ENCODE measurements at regions not wholly inside any gene's neighbourhood (a gene's known extent, or its start where the extent isn't known, plus 50 kb on each side); places are given as distances from the start of the nearest gene placed in this dataset.
A peak's percentile ranks its signal among the peaks of the same experiment; 100 is the strongest.
"Not testable (repeated sequence)": the region's sequence is repeated elsewhere in the genome, so short reads cannot be mapped to it uniquely, and the experiment has no call there.

DNA sequence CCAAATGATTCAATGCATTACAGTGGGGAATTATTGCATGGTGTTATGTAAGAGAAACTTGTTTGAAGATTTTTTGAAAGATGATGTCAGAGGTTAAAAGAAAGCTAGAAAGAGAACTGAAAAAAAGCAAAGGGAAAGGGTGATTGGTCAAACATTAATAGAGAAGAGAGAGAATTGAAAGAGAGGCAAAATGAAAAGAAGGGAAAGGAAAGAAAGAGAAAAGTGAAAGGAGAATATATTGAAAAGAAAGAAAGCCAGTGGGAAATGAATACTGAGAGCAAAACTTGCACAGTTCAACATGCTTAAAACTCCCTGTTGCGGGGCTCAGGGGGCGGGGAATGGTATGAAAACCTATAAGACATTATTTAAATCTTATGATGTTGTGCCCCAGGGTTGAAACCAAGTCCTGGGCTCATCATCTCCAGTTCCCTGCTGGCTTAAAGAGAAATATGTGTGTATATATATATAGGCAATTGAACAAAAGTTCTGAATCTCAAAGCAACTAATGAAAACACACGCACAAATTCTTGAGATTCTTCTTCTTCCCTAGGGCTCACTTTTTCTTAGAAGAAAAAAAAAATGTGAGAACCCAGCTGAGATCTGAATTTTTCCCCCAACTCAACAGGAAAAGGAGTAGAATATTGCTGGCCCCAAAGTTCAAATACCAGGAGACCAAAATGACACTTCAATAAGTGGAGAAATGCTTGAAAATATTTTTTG, 2045.9 kb upstream of the CELF4 start:
- DNase-seq (ENCODE audit: low read depth): peak; percentile 31

DNA sequence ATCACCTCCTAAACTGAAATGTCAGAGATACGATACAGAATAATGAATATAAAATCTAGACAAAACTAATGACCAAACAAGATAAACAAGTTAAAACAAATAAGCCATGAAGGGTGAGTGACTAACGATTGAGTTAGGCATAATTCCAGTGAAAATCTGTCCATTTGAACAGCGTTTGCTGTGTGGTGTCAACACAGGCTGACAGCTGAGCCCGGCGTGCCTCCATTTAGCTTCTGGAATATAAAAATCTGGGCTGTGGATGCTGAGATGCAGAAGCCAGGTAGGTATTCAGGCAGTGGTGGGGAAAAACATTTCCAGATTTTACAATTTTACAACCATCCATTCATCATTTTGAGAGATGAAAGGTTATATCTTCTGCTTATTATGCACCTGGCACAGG, 2041.4 kb upstream of the CELF4 start:
- no peak for DNase-seq (ENCODE audit: low read depth)

DNA sequence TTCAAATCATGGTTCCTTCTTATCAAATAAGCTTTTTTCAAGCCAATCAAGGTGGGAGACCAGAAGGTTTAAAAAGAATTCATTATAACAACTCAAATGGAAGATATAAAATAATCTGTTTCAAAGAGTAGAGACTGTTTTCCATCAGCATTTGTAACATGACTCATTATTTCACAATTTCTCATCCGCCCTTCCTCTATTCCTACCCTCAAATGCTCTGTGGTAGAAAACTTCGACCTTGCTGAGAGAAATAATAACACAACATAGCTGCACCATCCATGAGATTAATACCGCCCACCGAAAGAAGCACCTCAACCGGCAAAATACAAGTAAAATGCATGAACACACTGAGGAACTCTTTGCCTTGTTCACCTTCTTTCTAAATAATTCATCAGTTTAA, 2039.2 kb upstream of the CELF4 start:
- peak; percentile 34 for DNase-seq (ENCODE audit: low read depth)

DNA sequence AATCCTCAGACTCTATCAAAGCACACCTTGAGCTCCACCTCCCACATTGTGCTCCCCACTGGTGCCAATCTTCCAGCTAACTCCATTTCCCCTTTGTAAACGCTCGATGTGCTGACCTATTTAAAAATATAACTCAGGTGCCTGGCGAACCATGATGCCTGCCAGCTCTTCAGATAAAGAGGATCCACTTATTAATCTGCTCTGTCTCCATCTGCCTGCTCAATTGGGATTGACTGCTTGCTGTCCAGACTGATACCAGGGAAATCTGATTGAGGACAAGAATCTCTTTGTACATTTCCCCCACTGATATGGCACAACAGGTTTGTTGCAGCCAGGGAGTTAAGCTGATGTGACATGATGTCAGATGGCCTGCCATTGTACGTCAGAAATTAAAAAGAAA, 2036.5 kb upstream of the CELF4 start:
- no peak for DNase-seq (ENCODE audit: low read depth)

DNA sequence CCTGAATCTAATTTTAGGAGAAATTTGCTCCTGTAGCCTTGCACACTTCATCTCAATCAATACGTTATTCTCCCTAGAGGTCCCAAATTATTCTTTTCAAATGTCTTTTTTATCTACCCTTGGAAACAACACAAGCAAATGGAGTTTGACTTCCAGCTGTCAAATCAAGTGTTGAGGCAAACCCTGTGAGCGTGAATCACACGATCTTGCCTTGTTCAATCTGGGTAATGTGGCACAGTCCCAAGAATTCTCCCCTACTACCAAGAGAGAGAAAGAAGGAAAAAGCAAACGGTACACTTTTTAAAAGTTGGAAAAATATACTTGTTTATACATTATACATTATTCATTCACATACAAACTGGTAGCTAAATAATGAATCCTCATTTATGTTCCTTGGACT, 2035.3 kb upstream of the CELF4 start:
- DNase-seq (ENCODE audit: low read depth): no peak

DNA sequence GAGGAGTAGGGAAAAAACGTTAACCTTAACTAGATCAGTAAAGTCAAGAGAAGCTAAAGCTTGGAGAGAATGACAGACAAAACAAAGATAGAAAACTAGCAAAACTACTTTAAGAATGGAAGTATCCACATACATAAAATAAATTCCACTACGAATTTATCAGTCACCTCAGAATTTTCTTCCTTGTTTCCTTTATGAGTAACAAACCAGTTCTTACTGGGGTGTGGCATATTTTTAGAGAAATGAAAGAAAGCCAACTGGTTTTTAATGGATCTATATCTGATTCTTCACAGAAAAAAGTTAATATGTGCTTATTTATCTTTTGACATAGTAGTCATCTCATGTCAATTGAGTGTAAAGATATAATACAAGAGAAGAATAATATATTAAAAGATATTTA, 2033.7 kb upstream of the CELF4 start:
- no peak for DNase-seq (ENCODE audit: low read depth)

DNA sequence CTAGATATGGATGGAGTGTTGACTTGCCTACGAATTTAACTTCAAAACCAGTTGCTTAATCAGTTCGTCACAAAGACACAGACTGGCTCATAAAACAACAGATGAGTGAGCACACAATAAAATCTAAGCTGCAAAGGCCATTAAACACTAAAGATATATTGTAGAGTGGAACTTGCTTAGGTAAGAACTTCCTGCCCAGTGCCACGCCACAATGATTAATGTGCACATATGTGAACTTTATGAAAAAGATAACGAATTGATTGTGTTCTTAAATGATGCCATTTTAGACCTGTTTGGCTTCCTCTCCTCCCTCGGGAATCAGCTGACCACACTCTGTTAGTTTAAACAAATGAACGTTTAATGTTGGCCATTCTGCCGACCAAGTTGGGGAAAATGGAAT, 2031.3 kb upstream of the CELF4 start:
- DNase-seq (ENCODE audit: low read depth): peak; percentile 6

DNA sequence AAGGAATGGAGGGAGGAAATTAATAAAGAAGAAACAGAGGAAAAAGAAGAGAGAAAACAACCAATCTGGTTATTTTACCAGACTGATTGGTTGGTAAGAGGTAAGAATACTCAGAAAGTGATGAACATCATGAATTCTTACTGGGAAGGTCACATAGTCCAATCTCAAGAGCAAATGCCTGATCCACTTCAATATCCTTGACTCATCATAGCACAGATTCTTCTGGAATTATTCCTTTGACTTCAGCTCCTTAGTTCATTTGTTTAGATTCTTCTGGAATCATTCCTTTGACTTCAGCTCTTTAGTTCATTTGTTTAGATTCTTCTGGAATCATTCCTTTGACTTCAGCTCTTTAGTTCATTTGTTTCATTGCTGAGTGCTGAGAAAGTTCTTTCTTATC, 2030.6 kb upstream of the CELF4 start:
- peak; percentile 48 for DNase-seq (ENCODE audit: low read depth)

DNA sequence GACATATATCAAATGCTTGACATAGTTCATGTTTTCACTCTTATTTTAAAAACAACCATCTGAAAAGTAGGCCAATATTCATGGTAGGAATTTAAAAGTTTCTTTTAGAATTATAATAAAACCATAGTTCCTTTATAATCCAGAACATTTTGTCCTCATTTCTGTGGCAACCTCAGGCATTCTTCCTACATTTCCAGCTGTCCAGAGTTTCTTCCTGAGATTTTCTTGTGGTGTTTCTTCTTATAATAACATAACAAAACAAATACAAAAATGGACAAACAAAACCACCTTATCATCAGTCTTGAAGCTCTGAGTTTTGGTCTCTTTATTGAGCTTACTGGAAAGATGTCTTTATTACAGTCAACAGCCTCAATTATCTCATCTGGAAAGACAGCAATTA, 2028.6 kb upstream of the CELF4 start:
- no peak for DNase-seq (ENCODE audit: low read depth)

DNA sequence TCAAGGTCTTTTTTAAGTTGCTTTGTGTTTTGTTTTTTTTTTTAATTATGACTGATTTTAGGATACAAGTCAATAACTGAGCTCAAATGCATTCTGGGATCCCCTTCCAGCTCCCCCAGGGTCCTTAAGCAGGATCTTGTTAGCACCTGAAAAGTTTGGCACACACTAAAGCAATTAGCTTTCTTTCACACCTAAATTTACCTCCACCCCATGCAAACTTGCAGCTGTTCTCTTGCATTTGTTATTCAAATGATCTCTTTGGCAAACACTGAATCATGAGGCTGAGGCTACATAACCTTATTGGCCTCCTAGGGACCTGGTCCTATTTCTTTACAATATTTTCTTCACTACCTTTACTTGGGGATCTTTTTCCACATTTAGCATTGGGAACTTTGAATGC, 2026.1 kb upstream of the CELF4 start:
- no peak for DNase-seq (ENCODE audit: low read depth)

DNA sequence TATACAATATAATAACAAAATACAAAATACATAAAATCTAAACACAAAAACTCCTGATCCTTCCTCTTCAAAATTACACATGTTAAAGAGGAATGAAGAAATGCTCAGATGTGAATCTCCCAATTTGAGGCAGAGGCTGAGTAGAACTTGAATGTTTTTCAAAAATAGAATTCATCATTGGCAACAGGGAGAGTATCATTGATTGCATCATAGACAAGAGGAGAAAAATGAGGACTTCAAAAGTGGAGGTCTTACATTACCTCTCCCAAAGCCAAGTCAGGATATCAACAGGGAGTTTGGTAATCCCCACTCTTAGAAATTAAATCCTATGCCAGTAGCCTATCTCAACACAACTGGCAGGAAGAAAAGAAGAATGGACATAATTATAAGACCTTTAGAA, 2023.9 kb upstream of the CELF4 start:
- no peak for DNase-seq (ENCODE audit: low read depth)

DNA sequence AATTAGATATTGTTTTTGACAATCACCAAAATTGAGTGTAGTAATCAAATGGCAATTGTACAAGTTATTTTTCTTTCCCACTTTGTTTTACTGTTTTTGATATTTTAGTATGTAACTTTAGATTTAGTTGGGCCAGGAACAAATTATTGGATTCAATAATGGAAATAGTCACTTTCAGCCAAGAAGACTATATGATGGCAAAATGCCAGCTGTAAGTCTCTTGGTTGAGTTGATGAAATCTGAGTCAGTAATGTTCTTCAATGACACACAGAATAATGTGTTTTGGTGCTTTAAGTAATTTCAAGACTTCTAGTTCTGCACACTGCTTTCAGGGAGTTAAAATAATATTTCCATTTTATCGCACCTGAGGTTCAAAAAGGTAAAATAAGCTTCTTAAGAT, 2022.0 kb upstream of the CELF4 start:
- no peak for DNase-seq (ENCODE audit: low read depth)

DNA sequence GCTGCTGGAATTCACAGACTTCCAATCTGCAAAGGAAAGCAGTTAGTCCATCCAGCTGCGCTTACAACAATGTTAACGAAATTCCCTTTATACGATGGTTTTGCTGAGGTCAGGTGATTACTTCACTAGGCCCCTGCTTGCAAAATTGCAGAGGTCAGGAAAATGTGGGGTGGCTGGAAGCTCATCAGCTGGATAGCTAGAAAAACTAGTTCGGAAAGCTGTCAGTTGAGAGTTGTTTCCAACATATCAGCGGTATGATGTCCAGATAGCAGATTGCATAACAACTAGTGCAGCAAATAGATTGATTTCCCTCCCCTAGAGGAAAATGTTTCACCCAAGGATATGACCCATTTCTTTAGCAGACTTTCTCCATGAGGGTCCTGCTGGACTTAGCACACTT, 2021.1 kb upstream of the CELF4 start:
- no peak for DNase-seq (ENCODE audit: low read depth)

DNA sequence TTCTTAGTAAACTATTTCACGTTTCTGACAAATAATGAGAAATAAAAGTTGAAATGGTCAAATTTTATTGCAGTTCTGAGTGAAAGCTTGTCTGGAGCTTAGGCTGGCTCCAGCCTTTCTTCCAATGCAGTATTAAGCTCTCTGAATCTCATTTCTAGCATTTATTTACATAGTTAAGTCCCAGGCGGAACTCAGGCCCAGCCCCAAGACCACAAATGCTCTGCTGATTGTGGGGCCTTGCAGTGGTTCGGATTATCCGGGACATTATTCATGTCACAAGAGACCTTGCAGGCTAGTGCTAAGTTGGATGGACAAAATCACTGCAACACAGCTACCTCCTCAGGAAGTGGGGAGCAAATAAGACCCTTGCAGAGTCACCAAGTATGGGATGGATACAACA, 2009.3 kb upstream of the CELF4 start:
- no peak for DNase-seq (ENCODE audit: low read depth)

DNA sequence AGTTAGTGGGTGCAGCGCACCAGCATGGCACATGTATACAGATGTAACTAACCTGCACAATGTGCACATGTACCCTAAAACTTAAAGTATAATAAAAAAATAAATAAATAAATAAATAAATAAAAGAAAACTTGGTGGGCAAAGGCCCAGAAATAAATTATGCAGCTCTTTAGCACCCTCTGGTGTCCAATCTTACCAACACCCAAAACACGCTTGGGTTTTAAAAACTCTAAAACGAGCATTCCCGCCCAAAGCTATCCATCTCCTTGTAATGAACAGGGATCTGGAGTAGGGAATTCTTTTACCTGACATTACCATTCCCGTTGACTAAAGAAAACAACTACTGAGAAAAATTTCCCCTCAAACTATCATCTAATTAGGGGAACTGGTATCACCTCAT, 2005.9 kb upstream of the CELF4 start:
- peak; percentile 23 for DNase-seq (ENCODE audit: low read depth)

DNA sequence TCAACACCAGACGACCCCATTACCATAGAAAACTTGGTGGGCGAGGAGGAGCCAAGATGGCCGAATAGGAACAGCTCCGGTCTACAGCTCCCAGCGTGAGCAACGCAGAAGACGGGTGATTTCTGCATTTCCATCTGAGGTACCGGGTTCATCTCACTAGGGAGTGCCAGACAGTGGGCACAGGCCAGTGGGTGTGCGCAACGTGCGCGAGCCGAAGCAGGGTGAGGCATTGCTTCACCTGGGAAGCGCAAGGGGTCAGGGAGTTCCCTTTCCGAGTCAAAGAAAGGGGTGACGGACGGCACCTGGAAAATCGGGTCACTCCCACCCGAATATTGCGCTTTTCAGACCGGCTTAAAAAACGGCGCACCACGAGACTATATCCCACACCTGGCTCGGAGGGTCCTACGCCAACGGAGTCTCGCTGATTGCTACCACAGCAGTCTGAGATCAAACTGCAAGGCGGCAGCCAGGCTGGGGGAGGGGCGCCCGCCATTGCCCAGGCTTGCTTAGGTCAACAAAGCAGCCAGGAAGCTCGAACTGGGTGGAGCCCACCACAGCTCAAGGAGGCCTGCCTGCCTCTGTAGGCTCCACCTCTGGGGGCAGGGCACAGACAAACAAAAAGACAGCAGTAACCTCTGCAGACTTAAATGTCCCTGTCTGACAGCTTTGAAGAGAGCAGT, 2000.1 kb upstream of the CELF4 start:
- DNase-seq (ENCODE audit: low read depth): not testable (repeated sequence)

DNA sequence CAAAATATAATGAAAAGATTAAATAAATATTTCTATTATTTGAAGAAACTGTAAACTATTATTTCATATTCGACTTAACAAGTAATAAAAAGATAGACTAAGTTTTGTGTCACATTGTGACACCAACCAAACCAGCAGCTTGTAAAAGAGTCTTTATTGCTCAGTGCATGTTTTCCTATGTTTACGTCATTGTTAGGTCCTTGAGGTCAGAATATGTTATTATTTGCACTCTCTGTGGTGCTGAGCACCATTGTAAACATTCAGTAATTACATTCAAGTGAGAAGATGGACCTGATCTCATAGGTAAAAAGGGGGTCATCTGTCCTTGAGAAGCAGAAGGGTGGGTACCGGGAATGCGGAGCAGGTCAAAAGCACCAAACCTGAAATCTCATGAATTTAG, 1999.1 kb upstream of the CELF4 start:
- no peak for DNase-seq (ENCODE audit: low read depth)

DNA sequence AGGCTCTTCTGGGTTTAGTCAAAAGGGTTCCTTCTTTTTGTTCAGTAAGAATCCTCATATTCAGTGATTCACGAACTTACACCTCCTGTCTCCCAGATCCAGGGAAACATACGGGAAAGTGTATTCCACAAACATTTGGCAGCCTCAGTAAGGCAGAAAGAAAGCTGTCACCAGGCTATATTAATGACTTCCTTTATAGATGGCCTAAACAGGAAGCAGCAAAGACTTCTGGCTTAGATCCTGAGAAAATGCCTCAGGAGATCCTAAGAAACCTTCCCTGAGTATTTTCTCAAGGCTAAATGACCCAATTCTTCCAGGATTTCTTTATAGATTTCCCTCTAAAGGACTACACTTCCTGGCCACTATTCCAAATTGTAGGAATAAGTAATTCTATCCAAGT, 1995.5 kb upstream of the CELF4 start:
- DNase-seq (ENCODE audit: low read depth): peak; percentile 35

DNA sequence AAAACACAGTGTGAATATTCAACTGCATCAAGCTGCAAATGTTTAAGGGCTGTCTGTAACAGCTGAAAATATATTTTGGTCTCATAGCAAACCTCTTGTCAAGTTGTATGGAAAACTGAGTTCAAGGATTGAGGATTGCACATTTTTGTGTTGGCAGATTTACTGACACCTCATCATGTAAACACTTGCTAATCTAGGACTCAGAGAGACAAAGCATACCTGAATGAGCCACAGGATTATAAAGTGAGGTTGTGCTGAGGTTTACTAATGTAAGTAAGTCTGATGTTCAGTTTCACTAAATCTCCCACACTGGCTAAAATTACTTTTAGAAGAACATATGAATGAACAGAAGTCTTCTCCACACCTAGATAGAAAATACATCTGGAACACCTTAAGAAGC, 1993.1 kb upstream of the CELF4 start:
- DNase-seq (ENCODE audit: low read depth): no peak

DNA sequence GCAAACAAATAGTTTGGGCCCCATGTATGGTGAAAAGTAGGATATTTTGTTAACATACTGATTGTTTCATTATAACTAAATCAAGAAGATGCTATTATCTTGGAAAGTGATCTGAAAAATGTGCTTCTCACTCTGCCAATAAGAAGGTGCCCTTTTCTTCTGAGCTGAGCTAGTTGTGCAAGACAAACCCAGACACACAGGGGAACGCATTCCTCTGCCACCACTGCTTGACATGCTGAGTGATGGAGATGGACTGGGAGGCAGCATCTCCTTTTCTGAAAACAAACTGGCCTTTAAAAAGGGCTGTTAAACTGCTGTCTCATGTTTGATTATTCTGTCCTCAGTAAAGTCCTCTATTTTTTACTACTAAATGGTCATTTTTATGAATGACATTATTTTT, 1989.9 kb upstream of the CELF4 start:
- peak; percentile 7 for DNase-seq (ENCODE audit: low read depth)

DNA sequence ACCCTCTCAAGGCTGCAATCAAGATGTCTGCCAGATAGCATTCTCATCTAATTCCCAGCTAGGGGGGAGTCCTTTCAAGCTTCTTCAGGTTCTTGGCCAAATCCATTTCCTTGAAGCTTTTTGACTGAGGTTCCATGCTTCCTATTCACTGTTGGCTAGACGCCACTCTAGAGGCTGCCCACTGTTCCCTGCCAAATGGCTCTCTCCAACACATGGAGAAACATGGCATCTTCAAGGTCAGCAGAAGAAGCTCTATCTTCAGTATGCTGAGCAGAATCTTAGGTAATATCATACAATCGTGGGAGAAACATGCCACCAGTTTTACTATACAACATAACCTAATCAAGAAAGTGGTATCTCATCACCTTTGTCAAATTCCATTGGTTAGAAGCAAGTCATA, 1985.1 kb upstream of the CELF4 start:
- DNase-seq (ENCODE audit: low read depth): no peak

DNA sequence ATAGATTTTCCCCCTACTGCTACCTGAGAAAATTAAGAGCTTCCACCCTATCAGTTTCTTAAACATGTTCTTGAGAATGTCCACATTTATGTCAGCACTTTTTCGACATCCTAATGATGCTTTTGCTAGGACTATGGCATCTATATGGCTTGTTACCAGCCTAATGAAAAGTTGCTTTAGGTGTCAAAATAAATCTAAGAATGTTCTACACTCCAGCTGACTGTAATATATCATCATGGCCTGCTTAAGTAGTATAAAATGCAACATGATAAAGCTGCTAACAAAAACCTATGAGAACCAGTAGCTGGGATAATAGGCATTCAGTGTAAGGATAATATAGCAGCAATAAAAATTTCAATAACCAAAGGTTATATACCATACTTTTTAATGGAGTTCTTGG, 1983.5 kb upstream of the CELF4 start:
- DNase-seq (ENCODE audit: low read depth): no peak

DNA sequence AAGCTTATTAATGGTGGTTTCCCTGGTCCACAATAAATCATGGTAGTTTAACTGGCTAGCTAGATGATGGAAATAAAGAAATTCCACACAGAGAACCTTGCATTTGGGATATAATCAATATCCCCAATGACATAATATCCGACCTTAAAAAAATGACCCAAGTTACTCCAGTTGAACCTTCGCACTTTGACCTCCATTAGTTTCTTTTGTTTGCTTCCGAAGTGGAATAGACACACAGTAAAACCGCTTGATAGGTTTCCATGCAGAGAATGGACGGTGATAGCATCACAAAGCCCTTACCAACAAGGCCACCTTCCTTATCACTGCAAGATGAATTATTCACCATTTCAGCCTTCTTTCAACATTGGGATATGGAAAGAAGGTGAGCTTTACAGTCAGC, 1966.1 kb upstream of the CELF4 start:
- DNase-seq (ENCODE audit: low read depth): no peak

DNA sequence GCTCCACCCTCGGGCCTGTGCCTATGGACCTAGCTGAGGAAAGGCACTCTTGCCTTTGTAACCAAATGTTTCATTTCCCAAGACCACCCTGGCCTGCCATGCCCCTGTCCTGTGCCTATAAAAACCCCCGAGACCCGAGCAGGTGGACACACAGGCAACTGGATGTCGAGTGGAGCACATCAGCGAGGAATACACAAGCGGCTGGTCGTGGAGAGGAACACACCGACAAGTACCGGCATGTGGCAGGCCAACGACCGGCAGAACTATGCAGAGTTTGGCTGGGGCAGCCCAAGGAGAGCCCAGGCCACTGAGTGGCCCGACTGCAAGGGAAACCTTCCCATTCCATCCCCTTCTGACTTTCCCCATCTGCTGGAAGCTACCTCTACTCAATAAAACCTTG, 1963.8 kb upstream of the CELF4 start:
- DNase-seq (ENCODE audit: low read depth): no peak

All from EH (cell line).